ENCODE measurements at regions not wholly inside any gene's neighbourhood (a gene's known extent, or its start where the extent isn't known, plus 50 kb on each side); places are given as distances from the start of the nearest gene placed in this dataset.

- no peak for TF ChIP-seq CTCF (IDR thresholded peaks at IDR 0.05; ENCODE audit: insufficient read depth, low read length, poor library complexity, severe bottlenecking)
- no peak for TF ChIP-seq EZH2phosphoT487 (conservative IDR thresholded peaks at IDR 0.05; ENCODE audit: low read length)
These were observed 158.4 kb upstream of the NAALADL2 start for GRCh38 chr3:174700736-174701135.
